ENCODE measurements at regions not wholly inside any gene's neighbourhood (a gene's known extent, or its start where the extent isn't known, plus 50 kb on each side); places are given as distances from the start of the nearest gene placed in this dataset.

DNA sequence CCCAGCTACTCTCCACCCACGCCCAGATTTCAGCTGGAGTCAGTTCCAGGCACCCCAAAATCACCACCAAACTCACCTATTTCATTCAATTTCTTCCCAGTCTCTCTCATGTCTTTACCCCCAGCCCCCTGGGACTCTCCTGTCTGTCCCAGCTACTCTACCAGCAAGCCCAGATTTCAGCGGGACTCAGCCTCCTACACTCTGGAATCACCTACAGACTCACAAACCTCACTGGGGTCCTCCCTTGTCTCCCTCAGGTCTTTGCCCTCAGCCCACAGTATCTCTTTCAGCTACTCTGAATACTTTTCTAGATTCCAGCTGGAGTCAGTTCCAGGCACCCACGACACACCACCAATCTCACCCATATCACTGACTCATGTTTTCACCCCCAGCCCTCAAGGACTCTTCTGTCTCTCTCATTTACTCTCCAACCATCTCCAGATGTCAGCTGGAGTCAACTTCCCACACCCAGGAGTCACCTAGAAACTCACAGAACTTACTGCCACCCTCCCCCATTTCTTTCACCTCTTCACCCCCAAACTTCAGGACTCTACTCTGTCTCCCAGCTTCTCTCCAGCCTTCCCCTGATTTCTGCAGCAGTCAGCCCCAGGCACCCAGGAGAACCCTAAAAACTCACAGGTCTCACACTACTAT lies 1529.3 kb upstream of the TPTE start:
- TF ChIP-seq ZNF274 (IDR thresholded peaks at IDR 0.05; ENCODE audit: low read depth, low read length) (no peak), CTCF (IDR thresholded peaks at IDR 0.05 in 2 of 3, conservative IDR thresholded peaks at IDR 0.05 in 1 of 3; ENCODE audit: borderline replicate concordance in 1 of 3, insufficient read depth in 1 of 3, low read depth in 2 of 3, low read length in 2 of 3) (no peak), MAX (IDR thresholded peaks at IDR 0.05) (no peak), SIN3A (IDR thresholded peaks at IDR 0.05; ENCODE audit: low read depth) (no peak), RAD21 (IDR thresholded peaks at IDR 0.05; ENCODE audit: low read depth) (no peak), EZH2 (IDR thresholded peaks at IDR 0.05) (no peak), YY1 (IDR thresholded peaks at IDR 0.05; ENCODE audit: extremely low read depth, insufficient replicate concordance, low read depth, low read length) (no peak), POLR2A (IDR thresholded peaks at IDR 0.05; ENCODE audit: borderline replicate concordance, extremely low read depth, insufficient read depth, insufficient read length) (no peak), POLR2AphosphoS5 (IDR thresholded peaks at IDR 0.05; ENCODE audit: low read depth, low read length) (no peak), CEBPB (IDR thresholded peaks at IDR 0.05; ENCODE audit: low read depth) (no peak), CBX3 (IDR thresholded peaks at IDR 0.05; ENCODE audit: low read depth) (no peak), EGR1 (IDR thresholded peaks at IDR 0.05; ENCODE audit: low read depth) (no peak), EZH2phosphoT487 (IDR thresholded peaks at IDR 0.05; ENCODE audit: borderline replicate concordance) (no peak)

Measured in HCT116 (cell line).